Neural progenitor cell (in vitro differentiated cells): ENCODE measurements at regions not wholly inside any gene's neighbourhood (a gene's known extent, or its start where the extent isn't known, plus 50 kb on each side); places are given as distances from the start of the nearest gene placed in this dataset.

Experiments used
- EZH2 ChIP-seq: fragments of 200-600 bp; sonication (generic); IDR thresholded peaks from 2 replicates; pipeline ENCODE4 v1.6.1; 2017; ENCODE audit warnings: antibody characterized with exemption, mild to moderate bottlenecking, moderate library complexity
- TF ChIP-seq, protein P1 (sequence below): fragments of 200-600 bp; sonication (generic); IDR thresholded peaks from 2 replicates; pipeline ENCODE4 v1.5.1; 2017; ENCODE audit warnings: antibody characterized with exemption, mild to moderate bottlenecking

- no peak for TF ChIP-seq EZH2
- TF ChIP-seq, protein P1, sequence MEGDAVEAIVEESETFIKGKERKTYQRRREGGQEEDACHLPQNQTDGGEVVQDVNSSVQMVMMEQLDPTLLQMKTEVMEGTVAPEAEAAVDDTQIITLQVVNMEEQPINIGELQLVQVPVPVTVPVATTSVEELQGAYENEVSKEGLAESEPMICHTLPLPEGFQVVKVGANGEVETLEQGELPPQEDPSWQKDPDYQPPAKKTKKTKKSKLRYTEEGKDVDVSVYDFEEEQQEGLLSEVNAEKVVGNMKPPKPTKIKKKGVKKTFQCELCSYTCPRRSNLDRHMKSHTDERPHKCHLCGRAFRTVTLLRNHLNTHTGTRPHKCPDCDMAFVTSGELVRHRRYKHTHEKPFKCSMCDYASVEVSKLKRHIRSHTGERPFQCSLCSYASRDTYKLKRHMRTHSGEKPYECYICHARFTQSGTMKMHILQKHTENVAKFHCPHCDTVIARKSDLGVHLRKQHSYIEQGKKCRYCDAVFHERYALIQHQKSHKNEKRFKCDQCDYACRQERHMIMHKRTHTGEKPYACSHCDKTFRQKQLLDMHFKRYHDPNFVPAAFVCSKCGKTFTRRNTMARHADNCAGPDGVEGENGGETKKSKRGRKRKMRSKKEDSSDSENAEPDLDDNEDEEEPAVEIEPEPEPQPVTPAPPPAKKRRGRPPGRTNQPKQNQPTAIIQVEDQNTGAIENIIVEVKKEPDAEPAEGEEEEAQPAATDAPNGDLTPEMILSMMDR = no peak
Observed at GRCh38 chr5:4255441-4255840, 659.8 kb downstream of the IRX1 start.
